ENCODE measurements at regions not wholly inside any gene's neighbourhood (a gene's known extent, or its start where the extent isn't known, plus 50 kb on each side); places are given as distances from the start of the nearest gene placed in this dataset.

GRCh38 chr16:86632206-86632605 is 53.9 kb downstream of the FOXL1 start:
- no peak for DNase-seq (ENCODE audit: low read depth in 3 of 3)

DNA sequence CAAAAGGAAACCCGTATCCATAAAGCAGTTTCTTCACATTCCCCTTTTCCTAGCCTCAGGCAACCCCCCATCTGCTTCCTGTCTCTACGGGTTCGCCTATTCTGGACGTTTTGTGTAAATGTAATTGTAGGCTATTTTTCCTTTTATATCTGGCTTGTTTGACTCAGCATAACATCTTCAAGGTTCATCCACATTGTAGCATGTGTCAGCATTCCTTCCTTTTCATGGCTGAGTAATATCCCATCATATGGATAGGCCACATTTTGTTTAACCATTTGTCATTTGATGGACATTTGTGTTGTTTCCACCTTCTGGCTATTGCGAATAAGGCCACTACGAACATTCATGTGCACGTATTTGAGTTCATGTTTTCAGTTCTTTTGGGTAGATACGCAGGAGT is 54.6 kb downstream of the FOXL1 start:
- DNase-seq (ENCODE audit: low read depth in 3 of 3) = no peak

DNA sequence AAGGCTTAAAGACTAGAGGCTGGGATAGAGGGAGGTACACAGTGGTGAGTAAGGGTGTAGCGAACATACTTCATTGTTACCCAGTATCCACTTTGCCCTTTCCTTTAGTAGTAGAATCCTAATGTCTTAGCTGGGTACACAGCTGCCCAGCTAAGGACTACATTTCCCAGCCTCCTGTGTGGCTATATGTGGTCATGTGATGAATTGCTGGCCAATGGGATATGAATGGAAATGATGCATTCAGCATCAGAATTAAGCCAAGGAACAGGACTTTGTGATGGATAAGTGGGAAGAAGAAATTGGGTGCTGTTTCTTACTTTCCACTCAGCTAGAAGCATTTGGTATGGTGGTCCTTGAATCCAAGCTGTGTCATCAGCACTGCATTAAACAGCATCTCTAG is 55.9 kb downstream of the FOXL1 start:
- no peak for DNase-seq (ENCODE audit: low read depth in 3 of 3)

DNA sequence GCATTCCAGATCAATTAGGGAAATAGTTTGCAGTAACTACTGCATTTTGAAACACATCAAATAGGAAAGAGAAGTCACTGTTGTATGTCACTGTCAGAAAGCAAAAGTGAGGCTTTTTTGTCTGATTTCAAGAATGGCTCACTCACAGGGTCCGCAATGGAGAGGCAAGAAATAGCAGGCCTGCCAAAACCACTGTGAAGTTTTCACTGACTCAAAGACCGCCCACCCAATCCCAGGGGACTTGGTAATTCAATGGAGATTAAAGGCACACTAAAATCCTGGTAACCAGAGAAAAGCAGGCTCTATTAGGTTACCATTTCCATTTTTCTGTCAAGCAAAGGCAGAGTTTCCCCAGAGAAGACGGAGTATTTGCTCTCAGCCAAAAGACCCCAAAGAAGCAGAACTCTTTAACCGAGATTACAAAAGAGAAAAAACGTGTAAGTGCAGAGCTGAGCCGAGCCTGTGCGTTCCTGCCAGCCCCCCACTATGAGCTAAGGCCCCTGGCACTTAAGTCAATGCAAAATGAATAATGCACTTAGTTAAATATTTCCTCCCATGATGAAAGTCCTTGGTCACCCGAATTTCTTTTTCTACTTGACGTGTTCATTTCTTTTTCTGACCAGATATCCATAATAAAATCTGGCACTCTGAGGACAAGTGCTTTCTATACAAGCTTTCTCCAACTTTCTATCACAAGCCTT is 57.0 kb downstream of the FOXL1 start:
- DNase-seq (ENCODE audit: low read depth in 3 of 3) = no peak

GRCh38 chr16:86635926-86636325 is 57.6 kb downstream of the FOXL1 start:
- DNase-seq (ENCODE audit: low read depth in 3 of 3) = no peak

DNA sequence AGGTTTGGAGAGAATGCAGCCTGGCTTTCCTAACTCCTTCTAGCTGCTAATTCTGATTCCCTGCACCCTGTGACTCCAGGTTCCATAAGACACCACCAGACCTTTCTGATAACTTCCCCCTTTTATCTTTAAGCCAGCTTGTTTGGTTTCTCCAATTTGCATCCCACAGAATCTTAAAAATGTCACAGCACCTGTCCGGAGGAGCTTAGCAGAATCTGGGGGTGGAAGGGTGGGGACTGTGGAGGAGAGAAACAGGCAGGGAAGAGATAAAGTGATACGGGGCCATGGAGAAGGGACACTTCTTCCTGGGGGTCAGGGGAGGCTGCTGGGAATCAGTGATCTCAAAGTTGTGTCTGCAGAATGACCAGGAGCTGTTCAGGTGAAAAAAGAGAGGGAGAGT is 59.4 kb downstream of the FOXL1 start:
- no peak for DNase-seq (ENCODE audit: low read depth in 3 of 3)

- no peak for DNase-seq (ENCODE audit: low read depth in 3 of 3)
Measured at GRCh38 chr16:86638642-86639041, 60.3 kb downstream of the FOXL1 start.

DNA sequence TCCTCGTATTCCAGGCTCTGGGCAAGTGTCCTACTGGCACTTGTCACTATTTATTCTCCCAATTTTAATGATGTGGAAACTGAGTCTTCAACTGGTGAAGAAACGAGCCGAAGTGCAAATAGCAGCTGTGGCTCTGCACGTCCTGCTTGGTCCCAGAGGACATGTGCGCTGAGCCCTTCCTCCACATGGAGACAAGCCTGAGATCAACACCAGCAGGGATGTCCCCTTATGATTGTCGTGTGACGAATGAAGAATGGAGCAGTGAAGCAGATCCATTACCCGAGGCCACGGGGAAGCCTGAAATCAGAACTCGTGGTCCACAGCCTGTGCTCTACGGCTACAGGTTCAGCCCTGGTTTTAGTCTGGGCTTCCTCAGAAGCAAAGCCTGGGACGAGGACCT is 61.0 kb downstream of the FOXL1 start:
- no peak for DNase-seq (ENCODE audit: low read depth in 3 of 3)

DNA sequence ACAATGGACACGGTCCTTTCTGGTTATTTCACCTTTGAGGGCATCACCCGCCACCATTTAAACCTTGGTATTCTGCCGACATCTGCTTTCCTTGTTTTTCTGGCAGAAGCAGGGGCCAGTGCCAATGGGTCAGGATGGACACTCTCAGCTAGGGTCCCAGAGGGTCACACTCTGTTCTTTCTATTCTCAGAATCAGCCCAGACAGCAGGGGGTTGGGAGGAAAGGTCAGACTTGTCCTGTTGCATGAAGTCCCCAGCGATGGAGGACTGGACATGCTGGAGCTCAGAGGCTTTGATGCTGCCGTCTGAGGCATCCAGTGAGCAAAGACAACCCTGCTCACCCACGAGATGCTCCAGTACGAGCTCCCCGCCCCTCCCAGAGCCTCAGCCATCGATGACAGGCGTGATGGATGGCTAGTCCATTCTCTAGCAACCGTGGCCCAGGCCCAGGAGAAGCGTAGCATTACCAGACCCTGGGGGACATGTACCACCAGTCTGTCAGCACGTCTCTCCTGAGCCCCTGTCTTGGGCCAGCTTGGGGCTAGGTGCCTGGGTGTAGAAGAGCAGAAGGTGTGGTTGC is 62.0 kb downstream of the FOXL1 start:
- DNase-seq (ENCODE audit: low read depth in 3 of 3) = no peak

DNA sequence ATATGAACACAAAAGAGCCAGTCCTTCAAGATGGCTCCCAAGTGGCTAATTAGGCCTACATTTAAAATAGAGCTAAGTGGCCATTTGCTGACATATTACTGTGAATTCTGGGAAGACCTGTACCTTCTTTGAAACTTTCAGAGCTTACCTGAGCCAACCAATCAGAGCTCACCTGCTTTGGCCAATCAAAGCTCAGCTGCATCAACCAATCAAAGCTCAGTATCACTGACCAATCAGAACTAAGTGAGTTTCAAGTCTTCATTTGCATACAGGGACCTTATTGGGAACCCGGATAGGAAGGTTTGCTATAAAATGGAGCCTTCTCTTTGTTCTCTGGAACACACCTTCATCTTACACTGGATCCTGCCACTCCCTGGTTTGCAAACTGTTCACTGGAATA is 63.7 kb downstream of the FOXL1 start:
- no peak for DNase-seq (ENCODE audit: low read depth in 3 of 3)

- no peak for DNase-seq (ENCODE audit: low read depth in 3 of 3)
Measured at GRCh38 chr16:86643671-86644070, 65.3 kb downstream of the FOXL1 start.

DNA sequence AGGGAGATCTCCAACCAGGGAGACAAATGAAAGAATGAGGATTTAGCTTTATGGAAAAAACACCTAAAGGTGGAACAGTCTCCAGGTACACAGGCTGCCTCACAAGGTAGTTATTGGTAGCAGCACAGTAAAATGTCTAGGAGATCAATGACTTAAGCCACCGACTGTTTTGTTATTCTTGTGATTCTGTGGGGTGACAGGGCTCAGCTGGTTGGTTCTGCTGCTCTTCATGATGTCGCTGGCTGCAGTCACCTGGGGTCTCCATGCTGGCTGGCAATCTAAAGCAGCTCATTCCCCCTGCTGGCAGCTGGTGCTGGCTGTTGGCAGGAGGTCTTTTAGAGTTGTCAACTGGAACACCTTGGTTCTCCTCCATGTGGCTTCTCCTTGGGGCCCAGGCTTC is 69.2 kb downstream of the FOXL1 start:
- DNase-seq (ENCODE audit: low read depth in 3 of 3) = no peak

DNA sequence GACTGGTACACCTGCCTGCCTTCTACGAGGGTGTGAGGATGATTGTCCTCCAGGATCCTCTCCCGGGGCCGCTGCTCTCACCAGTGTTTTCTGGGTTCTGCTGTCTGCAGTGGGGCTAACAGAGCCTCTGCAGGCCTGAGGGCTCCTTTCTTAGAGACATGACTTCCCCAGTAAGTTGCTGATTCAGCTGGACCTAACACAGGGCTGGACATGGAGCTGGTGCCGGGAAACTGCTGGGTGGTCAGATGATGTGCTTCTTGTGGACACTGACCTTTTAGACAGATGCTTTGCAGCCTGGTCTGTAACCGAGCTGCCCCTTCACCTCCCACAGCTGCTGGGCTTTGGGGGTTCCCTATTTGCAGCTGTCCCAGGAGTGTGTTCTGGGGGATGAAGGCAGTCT is 71.5 kb downstream of the FOXL1 start:
- DNase-seq (ENCODE audit: low read depth in 3 of 3) = no peak

GRCh38 chr16:86651013-86651627 is 72.8 kb downstream of the FOXL1 start:
- DNase-seq (ENCODE audit: low read depth in 3 of 3) = no peak

GRCh38 chr16:86651823-86652222 is 73.5 kb downstream of the FOXL1 start:
- DNase-seq (ENCODE audit: low read depth in 3 of 3) = no peak

GRCh38 chr16:86653285-86654006 is 75.1 kb downstream of the FOXL1 start:
- DNase-seq (ENCODE audit: low read depth in 3 of 3) = no peak

GRCh38 chr16:86657972-86658371 is 79.6 kb downstream of the FOXL1 start:
- DNase-seq (ENCODE audit: low read depth in 3 of 3) = no peak

- no peak for DNase-seq (ENCODE audit: low read depth in 3 of 3)
Measured at GRCh38 chr16:86660623-86661022, 82.3 kb downstream of the FOXL1 start.

DNA sequence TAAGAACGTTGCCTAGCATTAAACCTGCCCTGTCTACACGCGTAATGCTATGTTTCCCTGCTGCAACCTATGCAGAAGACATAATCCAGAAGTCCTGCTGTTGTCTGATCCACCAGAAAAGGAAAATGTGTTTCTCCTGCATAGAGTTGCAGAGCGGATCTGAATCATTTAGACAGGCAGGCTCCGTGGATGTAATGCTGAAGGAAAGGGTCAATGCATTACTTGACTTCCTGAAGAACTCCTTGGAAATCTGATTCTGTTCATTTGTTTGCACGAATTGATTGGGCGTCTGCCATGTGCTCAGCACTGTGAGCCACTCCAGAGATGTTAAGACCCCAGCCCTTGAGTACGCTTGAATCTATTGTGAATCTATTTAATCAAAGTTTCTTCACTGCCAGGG is 83.4 kb downstream of the FOXL1 start:
- DNase-seq (ENCODE audit: low read depth in 3 of 3) = no peak

DNA sequence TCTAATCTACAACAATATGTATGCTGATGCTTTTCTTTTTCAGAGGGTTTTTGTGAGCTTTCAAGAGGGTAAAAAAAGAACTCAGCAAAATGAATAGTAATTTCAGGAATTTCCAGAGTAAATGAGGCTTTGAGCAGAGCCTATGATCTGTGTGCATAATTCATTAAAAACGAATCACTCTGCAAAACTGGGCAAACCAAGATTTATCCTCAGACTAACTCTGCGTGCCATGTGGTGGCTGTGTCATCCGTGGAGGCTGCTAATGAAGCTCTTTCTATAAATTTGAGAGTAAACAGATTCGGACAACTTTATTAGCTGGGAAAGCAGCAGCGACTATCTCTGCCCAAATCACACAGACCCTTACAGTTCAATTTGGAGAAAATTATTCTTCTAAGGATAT is 83.8 kb downstream of the FOXL1 start:
- no peak for DNase-seq (ENCODE audit: low read depth in 3 of 3)

DNA sequence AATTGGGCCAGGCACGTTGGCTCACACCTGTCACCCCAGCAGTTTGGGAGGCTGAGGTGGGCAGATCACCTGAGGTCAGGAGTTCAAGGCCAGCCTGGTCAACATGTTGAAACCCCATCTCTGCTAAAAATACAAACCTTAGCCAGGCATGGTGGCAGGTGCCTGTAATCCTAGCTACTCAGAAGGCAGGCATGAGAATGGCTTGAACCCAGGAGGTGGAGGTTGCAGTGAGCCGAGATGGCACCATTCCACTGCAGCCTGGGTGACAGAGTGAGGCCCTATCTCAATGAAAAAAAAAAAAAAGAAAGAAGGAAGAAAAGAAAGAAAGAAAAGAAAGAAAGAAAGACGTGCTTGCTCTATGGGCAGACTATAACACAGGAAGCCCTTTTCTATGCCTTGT is 84.4 kb downstream of the FOXL1 start:
- DNase-seq (ENCODE audit: low read depth in 3 of 3) = no peak

DNA sequence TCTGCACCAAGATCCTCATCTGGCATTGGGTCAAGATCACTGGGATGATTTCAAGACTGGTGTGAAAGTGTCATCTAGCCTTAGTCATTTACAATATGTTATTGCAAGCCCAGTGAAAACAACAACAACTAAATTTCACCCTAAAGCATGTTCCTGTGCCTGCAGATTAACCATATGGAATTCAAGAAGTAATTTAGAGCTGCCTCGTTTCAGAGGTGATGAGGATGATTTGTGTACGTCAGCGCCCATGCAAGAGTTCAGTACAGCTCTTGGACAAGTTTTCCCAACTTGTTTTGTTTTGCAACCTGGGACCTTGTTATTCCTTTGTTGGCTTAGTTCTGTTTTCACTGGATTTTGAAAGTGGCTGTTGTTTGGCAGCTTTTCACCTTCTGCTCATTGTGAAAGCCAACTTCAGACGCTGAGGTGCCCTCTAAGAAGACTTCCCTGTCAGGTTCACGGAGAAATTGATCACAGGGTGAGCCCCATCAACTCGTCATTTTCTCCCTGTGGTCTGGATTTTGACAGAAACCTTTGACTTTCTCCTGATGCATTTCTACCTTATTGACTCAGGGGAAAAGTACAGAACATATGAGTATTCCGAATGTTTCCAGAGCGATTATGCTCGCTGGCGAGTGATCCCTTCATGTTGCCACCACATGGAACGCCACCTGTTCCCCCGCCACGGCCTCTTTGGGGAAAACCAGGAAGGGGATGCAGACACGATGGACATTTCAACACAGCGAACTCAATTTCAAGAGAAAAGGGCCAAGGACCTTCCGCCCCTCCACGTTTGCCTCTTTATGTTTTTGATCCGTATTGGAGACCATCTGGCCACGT is 85.6 kb downstream of the FOXL1 start:
- no peak for DNase-seq (ENCODE audit: low read depth in 3 of 3)

All from stimulated activated CD4-positive, alpha-beta T cell treated with anti-CD3 and anti-CD28 coated beads, TNF-alpha, amount 100 ng/mL, for 4 hours (primary cell).